Lung microvascular endothelial cell (primary cell): ENCODE measurements at regions not wholly inside any gene's neighbourhood (a gene's known extent, or its start where the extent isn't known, plus 50 kb on each side); places are given as distances from the start of the nearest gene placed in this dataset.

Experiments
- DNase-seq, 2 donors: peaks; one replicate each; pipeline versions ENCODE4 v3.0.0 to v3.0.0-alpha.2; 2010; ENCODE audit warnings: low read depth in 2 of 2

GRCh38 chr6:16976385-16977183, 125.3 kb upstream of the STMND1 start:
- DNase-seq, result no peak

DNA sequence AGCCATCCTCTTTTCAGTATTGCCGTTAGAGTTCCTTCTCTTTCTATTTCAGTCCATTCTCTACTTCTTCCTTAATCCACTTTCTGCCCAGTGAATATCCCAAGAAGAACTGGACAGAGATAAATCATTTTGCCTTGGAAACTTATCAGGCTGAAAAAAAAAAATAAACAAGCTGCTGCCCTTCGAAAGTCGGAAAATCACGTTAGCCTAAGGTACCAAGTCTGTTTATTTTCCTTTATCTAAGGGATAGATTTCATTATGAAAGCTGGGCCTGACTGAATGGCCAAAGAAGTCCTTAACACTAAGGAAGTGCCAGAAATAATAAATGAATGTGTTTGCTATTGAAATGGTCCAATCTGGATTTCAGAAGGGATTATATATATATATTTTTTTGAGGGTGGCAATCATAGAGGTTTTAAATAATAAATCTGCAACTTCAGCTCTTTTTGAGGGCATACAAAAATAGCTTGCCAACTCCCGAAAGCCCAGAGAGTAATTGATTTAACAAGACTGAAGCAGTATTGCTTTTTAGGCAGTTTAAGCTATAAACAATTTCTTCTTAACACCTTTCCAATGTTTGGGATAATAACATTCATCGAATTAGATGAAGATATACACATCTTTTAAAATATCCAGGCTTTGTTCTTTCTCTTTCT, 127.0 kb upstream of the STMND1 start:
- DNase-seq, result no peak

DNA sequence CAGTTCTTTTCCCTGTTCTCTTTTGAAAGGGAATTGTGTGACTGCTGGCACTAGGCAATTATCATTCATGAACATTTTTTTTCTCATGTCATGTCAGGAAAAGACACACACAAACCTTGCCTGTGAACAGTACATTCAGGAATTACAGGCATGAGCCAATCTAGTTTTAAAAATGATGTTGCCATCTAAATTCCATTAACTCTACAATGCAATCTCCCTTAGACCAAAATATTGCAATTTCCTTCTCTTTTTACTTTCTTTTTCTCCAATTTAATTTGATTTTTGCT, 127.5 kb upstream of the STMND1 start:
- DNase-seq, result no peak

GRCh38 chr6:16973545-16974386, 128.1 kb upstream of the STMND1 start:
- DNase-seq, result no peak

DNA sequence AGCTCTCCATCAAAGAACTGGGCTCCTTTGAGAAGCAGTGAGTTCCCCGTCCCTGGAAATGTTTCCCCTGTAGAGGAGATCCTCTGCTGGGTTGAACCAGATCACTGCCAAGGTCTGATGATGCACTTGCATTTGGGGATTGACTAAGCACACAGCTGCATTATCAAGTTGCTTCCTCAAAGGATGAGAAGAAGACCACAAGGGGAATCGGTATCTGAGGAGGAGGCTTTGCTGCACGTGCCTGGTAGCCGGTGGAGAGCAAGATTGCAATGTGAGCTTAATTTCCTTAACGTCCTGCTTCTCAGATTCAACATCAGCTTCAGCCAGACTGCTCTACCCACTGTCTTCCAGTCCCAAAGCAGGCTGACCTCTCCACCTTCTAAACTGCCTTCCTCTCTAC, 128.8 kb upstream of the STMND1 start:
- no peak for DNase-seq

GRCh38 chr6:16972535-16972934, 129.3 kb upstream of the STMND1 start:
- DNase-seq, result no peak

DNA sequence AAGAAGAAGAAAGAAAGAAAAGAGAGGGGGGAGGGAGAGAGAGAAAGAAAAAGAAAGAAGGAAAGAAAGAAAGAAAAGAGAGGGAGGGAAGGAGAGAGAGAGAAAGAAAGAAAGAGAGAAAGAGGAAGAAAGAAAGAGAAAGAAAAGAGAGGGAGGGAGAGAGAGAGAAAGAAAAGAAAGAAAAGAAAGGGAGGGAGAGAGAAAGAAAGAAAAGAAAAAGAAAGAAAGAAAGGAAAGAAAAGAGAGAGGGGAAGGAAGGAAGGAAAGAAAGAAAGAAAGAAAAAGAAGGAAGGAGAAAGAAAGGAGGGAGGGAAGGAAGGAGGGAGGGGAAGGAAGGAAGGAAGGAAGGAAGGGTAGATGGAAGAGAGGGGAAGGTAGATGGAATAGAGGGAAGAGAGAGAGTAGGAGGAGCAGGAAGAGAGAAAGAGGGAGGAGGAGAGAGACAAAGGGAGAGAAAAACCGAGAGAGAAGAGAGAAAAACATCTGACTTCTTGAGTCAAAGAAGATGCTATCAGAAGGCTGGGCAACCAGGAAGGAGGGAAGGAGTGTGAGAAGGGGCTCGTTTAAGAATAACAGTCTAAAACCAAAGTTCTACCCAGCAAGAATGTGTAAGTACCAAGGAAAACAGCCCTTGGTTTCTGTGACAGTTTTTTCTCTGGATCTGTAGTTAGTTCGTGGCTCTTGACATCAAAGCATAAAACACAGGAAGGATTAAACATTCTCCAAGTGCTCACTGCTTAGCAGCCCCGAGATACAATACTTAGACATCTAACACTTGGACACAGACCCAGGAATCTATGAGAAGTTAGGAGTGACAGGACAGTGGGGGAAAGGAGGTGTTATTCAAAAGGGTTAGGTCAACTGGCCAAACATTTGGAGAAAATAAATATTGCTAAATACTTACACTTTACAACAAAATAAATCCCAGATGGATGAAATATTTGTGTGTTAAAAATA, 131.9 kb upstream of the STMND1 start:
- DNase-seq, result no peak

DNA sequence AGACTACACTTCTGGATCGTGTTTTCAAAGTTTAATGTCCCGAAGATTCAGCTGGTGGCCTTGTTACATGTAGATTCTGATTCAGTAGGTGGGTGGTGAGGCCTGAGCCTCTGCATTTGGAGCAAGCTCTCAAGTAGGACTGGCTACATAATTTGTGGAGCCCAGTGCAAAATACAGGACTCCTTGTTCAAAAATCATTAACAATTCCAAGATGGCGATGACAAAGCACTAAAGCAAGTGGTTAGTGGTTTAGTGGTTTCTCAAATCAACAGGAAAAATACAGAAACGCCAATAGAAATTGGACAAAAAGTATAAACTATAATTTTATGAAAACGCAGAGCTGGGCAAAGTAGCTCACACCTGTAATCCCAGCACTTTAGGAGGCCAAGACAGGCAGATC, 133.7 kb upstream of the STMND1 start:
- no peak for DNase-seq

GRCh38 chr6:16967470-16967817, 134.4 kb upstream of the STMND1 start:
- DNase-seq, result no peak

GRCh38 chr6:16966791-16967469, 134.9 kb upstream of the STMND1 start:
- DNase-seq, result no peak

DNA sequence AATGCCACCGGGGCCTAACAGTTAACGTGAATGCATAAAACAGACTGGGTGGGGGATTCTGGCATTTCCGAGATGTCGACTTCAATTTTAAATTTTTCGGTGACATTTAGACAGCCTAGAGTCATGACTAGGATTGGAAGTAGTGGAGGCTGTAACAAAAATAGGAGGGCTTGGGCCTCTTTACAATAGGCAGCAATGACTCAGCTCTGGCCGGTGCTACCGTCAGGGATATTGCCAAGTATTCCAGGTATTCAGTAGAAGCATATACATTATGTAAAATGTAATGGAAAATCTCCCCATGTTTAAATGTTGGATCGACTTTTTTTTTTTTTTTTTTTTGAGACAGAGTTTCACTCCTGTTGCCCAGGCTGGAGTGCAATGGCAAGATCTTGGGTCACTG, 136.2 kb upstream of the STMND1 start:
- no peak for DNase-seq

DNA sequence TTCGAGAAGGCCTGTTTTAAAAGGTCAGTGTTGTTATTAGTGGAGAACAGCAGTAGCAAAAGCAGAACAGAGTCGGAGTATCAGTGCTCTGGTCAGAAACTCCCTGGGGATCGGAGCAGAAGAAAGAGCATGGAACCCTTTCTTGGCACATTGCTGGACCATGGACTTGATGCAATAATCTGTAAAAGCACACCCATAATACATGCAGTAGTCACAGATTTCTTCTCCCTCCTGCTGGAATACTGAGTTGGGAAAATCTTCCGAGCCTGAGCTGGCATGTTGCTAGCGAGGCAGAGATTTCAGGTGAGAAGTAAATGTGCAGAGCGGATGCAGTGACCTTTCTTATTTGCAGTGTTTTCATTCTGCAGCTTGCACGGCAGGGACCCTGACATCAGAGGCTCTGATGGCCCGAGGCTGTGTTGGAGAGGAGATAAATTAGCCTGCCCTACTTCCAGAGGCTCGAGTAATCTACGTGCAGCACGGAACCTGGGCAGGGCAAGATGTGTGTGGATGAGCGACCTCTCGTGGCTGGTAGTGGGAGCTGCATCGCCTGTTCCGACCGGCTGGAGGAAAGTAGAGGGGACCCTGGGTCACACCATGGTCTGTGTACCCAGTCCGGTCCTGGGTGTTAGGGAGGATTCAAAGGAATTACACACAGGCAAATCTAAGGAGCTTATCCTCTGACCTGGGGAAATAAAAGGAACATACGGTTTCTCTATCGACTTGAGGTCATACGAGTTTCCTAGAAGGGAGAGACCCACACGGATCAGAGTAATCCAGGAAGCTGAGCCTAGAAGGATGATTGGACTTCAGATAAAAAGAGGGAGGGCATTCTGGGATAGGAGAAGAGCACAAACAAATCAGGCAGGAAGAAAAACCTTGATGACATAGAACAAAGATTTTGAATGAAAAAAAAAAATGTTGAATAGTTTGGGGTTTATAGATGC, 137.0 kb upstream of the STMND1 start:
- DNase-seq, result peak; percentile 71

GRCh38 chr6:16961577-16961976, 140.3 kb upstream of the STMND1 start:
- DNase-seq, result peak; percentile 15 to 35

- DNase-seq, result peak in 1 of 2 donors; percentile 23
Measured at GRCh38 chr6:16959789-16960188, 142.1 kb upstream of the STMND1 start.

DNA sequence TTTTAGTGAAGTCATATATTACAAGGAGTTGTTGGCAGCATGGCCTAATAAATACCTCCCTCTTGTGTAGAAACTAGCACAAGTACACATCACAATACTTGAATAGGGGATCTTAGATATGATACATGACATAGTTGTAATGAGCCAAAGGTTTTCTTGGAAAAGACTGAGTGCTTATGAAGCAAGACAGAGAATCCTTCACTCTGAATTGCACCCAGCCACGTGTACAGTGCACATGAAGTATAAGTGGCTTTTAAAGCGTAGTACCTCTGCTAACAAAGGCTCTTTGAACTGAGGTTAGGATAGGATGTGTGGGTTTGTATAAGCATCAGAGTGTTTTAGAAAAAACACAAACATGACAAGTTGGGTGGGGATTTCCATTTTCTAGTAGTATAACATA, 145.5 kb upstream of the STMND1 start:
- DNase-seq, result no peak

DNA sequence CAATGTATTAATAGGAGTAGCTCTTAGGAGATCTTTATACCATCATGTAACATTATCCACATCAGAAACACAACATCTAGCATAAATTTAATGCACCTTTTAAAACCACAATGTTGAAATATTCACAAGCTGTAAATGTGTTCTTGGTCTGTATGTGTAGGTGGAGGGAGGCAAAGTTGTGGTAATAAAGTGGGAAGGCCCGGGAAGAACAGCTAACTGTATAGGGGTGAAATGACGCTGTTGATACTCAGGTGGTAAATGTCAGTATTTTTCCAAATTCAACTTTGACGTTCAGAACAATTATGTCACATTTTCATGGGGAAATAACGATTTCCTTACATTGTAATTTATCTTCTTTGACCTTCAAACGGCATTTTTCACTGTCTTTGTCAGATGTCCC, 146.0 kb upstream of the STMND1 start:
- DNase-seq, result no peak

GRCh38 chr6:16953905-16954304, 147.9 kb upstream of the STMND1 start:
- no peak for DNase-seq

DNA sequence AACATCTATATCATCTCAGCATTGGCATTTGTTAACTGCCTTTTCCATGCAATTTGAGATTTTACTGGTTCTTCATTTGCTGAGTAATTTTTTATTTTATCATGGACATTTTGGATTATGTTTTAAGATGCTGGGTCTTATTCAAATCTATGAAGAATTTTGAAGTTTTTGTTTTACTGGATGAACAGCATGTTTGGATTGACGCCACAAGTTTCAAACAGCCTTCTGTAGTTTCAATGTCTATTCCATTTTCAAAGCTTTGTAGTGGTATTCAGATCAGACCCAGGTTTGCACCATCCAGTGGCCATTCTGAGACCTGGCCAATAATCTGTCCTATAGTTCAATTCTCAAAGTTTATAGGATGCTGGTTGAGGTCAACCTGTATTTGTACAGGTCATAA, 148.4 kb upstream of the STMND1 start:
- DNase-seq, result no peak

DNA sequence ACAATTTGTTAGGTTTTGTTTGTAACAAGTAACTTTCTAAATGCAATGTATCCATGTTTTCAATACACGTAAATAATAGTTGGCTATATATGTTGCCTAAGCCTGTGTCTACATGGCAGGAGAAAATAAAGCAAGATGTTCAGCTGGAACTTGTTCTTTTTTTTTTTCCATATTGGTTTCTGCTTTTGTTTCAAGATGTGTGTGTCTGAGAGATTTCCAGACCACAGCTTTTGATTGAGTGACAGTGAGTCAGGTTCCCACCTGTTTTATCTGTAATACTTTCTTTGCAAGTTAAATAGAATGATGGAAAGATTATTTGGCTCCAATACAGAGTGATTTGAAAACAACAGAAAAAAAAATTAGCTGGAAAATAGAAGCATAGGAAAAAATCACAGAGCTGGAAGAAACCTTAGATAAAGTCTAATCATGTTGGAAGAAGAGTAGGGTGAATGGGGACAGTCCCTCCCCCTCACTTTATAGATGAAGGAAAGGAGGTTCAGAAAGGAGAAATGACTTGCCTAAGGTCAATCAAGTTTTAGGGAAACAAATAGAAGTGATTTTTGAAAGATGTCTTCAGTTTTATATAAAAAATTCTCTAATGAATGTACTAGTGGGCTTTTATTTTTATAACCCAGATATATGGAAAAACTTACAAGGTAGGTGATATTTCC, 150.9 kb upstream of the STMND1 start:
- DNase-seq, result no peak
